ENCODE measurements at regions not wholly inside any gene's neighbourhood (a gene's known extent, or its start where the extent isn't known, plus 50 kb on each side); places are given as distances from the start of the nearest gene placed in this dataset.

- H3K27me3 ChIP-seq (ENCODE audit: control insufficient read depth in 2 of 2, insufficient read depth in 2 of 2, low read length in 2 of 2), result no peaks in the 10 kb centered on the region
- no peak overlapping the region for H3K9ac ChIP-seq (ENCODE audit: low read depth in 1 of 2, low read length in 2 of 2)
- H3K36me3 ChIP-seq (ENCODE audit: control insufficient read depth in 2 of 2, insufficient read depth in 2 of 2, low read length in 2 of 2), result no peaks in the 10 kb centered on the region
- no peaks in the 10 kb centered on the region for H3K9me3 ChIP-seq (ENCODE audit: control insufficient read depth in 2 of 2, low read length in 2 of 2)
- H3K4me1 ChIP-seq (ENCODE audit: control insufficient read depth in 2 of 2, insufficient read depth in 2 of 2, low read length in 2 of 2), result no peaks in the 10 kb centered on the region
- H3K27ac ChIP-seq (ENCODE audit: low read depth in 2 of 2, low read length in 2 of 2), result no peak overlapping the region
- H3K4me3 ChIP-seq (ENCODE audit: low read length in 2 of 2), result no peak overlapping the region
Measured at GRCh38 chr18:24766376-24766775, 305.9 kb downstream of the HRH4 start.

- Histone ChIP-seq H3K9me3 (ENCODE audit: control insufficient read depth in 2 of 2, low read length in 2 of 2) (no peaks in the 10 kb centered on the region), H3K4me1 (ENCODE audit: control insufficient read depth in 2 of 2, insufficient read depth in 2 of 2, low read length in 2 of 2) (no peaks in the 10 kb centered on the region), H3K27me3 (ENCODE audit: control insufficient read depth in 2 of 2, insufficient read depth in 2 of 2, low read length in 2 of 2) (no peaks in the 10 kb centered on the region), H3K27ac (ENCODE audit: low read depth in 2 of 2, low read length in 2 of 2) (no peak overlapping the region), H3K4me3 (ENCODE audit: low read length in 2 of 2) (no peak overlapping the region), H3K36me3 (ENCODE audit: control insufficient read depth in 2 of 2, insufficient read depth in 2 of 2, low read length in 2 of 2) (no peaks in the 10 kb centered on the region), H3K9ac (ENCODE audit: low read depth in 1 of 2, low read length in 2 of 2) (no peak overlapping the region)
Measured at GRCh38 chr18:24770311-24771024, 310.0 kb downstream of the HRH4 start.

- Histone ChIP-seq H3K4me3 (ENCODE audit: low read length in 2 of 2) (no peak overlapping the region), H3K9ac (ENCODE audit: low read depth in 1 of 2, low read length in 2 of 2) (no peak overlapping the region), H3K27me3 (ENCODE audit: control insufficient read depth in 2 of 2, insufficient read depth in 2 of 2, low read length in 2 of 2) (no peaks in the 10 kb centered on the region), H3K4me1 (ENCODE audit: control insufficient read depth in 2 of 2, insufficient read depth in 2 of 2, low read length in 2 of 2) (no peaks in the 10 kb centered on the region), H3K36me3 (ENCODE audit: control insufficient read depth in 2 of 2, insufficient read depth in 2 of 2, low read length in 2 of 2) (no peaks in the 10 kb centered on the region), H3K27ac (ENCODE audit: low read depth in 2 of 2, low read length in 2 of 2) (no peak overlapping the region), H3K9me3 (ENCODE audit: control insufficient read depth in 2 of 2, low read length in 2 of 2) (no peaks in the 10 kb centered on the region)
Measured at GRCh38 chr18:24771300-24771699, 310.9 kb downstream of the HRH4 start.

- Histone ChIP-seq H3K27me3 (ENCODE audit: control insufficient read depth in 2 of 2, insufficient read depth in 2 of 2, low read length in 2 of 2) (no peaks in the 10 kb centered on the region), H3K36me3 (ENCODE audit: control insufficient read depth in 2 of 2, insufficient read depth in 2 of 2, low read length in 2 of 2) (no peaks in the 10 kb centered on the region), H3K9ac (ENCODE audit: low read depth in 1 of 2, low read length in 2 of 2) (no peak overlapping the region), H3K4me1 (ENCODE audit: control insufficient read depth in 2 of 2, insufficient read depth in 2 of 2, low read length in 2 of 2) (no peaks in the 10 kb centered on the region), H3K9me3 (ENCODE audit: control insufficient read depth in 2 of 2, low read length in 2 of 2) (no peaks in the 10 kb centered on the region), H3K27ac (ENCODE audit: low read depth in 2 of 2, low read length in 2 of 2) (no peak overlapping the region), H3K4me3 (ENCODE audit: low read length in 2 of 2) (no peak overlapping the region)
Measured at GRCh38 chr18:24773101-24773500, 312.7 kb downstream of the HRH4 start.

GRCh38 chr18:24776019-24776418, 315.6 kb downstream of the HRH4 start:
- no peaks in the 10 kb centered on the region for H3K36me3 ChIP-seq (ENCODE audit: control insufficient read depth in 2 of 2, insufficient read depth in 2 of 2, low read length in 2 of 2)
- no peak overlapping the region for H3K9ac ChIP-seq (ENCODE audit: low read depth in 1 of 2, low read length in 2 of 2)
- no peaks in the 10 kb centered on the region for H3K27me3 ChIP-seq (ENCODE audit: control insufficient read depth in 2 of 2, insufficient read depth in 2 of 2, low read length in 2 of 2)
- H3K4me1 ChIP-seq (ENCODE audit: control insufficient read depth in 2 of 2, insufficient read depth in 2 of 2, low read length in 2 of 2), result peaks cover 0 to 3% of the 10 kb centered on the region in 2 donors
- no peak overlapping the region for H3K27ac ChIP-seq (ENCODE audit: low read depth in 2 of 2, low read length in 2 of 2)
- no peak overlapping the region for H3K4me3 ChIP-seq (ENCODE audit: low read length in 2 of 2)
- H3K9me3 ChIP-seq (ENCODE audit: control insufficient read depth in 2 of 2, low read length in 2 of 2), result no peaks in the 10 kb centered on the region

- Histone ChIP-seq H3K4me3 (ENCODE audit: low read length in 2 of 2) (no peak overlapping the region), H3K9ac (ENCODE audit: low read depth in 1 of 2, low read length in 2 of 2) (no peak overlapping the region), H3K36me3 (ENCODE audit: control insufficient read depth in 2 of 2, insufficient read depth in 2 of 2, low read length in 2 of 2) (no peaks in the 10 kb centered on the region), H3K9me3 (ENCODE audit: control insufficient read depth in 2 of 2, low read length in 2 of 2) (no peaks in the 10 kb centered on the region), H3K4me1 (ENCODE audit: control insufficient read depth in 2 of 2, insufficient read depth in 2 of 2, low read length in 2 of 2) (peaks cover 0 to 3% of the 10 kb centered on the region in 2 donors), H3K27ac (ENCODE audit: low read depth in 2 of 2, low read length in 2 of 2) (no peak overlapping the region), H3K27me3 (ENCODE audit: control insufficient read depth in 2 of 2, insufficient read depth in 2 of 2, low read length in 2 of 2) (no peaks in the 10 kb centered on the region)
Measured at GRCh38 chr18:24778810-24779418, 318.5 kb downstream of the HRH4 start.

GRCh38 chr18:24782566-24782965, 322.1 kb downstream of the HRH4 start:
- Histone ChIP-seq H3K36me3 (ENCODE audit: control insufficient read depth in 2 of 2, insufficient read depth in 2 of 2, low read length in 2 of 2) (no peaks in the 10 kb centered on the region), H3K9me3 (ENCODE audit: control insufficient read depth in 2 of 2, low read length in 2 of 2) (no peaks in the 10 kb centered on the region), H3K9ac (ENCODE audit: low read depth in 1 of 2, low read length in 2 of 2) (no peak overlapping the region), H3K27me3 (ENCODE audit: control insufficient read depth in 2 of 2, insufficient read depth in 2 of 2, low read length in 2 of 2) (no peaks in the 10 kb centered on the region), H3K4me1 (ENCODE audit: control insufficient read depth in 2 of 2, insufficient read depth in 2 of 2, low read length in 2 of 2) (peaks cover 0 to 3% of the 10 kb centered on the region in 2 donors), H3K4me3 (ENCODE audit: low read length in 2 of 2) (no peak overlapping the region), H3K27ac (ENCODE audit: low read depth in 2 of 2, low read length in 2 of 2) (no peak overlapping the region)

GRCh38 chr18:24785019-24785418, 324.6 kb downstream of the HRH4 start:
- Histone ChIP-seq H3K36me3 (ENCODE audit: control insufficient read depth in 2 of 2, insufficient read depth in 2 of 2, low read length in 2 of 2) (no peaks in the 10 kb centered on the region), H3K9ac (ENCODE audit: low read depth in 1 of 2, low read length in 2 of 2) (no peak overlapping the region), H3K27ac (ENCODE audit: low read depth in 2 of 2, low read length in 2 of 2) (no peak overlapping the region), H3K9me3 (ENCODE audit: control insufficient read depth in 2 of 2, low read length in 2 of 2) (no peaks in the 10 kb centered on the region), H3K4me3 (ENCODE audit: low read length in 2 of 2) (no peak overlapping the region), H3K27me3 (ENCODE audit: control insufficient read depth in 2 of 2, insufficient read depth in 2 of 2, low read length in 2 of 2) (no peaks in the 10 kb centered on the region), H3K4me1 (ENCODE audit: control insufficient read depth in 2 of 2, insufficient read depth in 2 of 2, low read length in 2 of 2) (no peaks in the 10 kb centered on the region)

GRCh38 chr18:24786027-24786426, 325.6 kb downstream of the HRH4 start:
- no peak overlapping the region for H3K4me3 ChIP-seq (ENCODE audit: low read length in 2 of 2)

GRCh38 chr18:24790347-24790746, 329.9 kb downstream of the HRH4 start:
- peaks cover 0 to 5% of the 10 kb centered on the region in 2 donors for H3K4me1 ChIP-seq (ENCODE audit: control insufficient read depth in 2 of 2, insufficient read depth in 2 of 2, low read length in 2 of 2)
- no peak overlapping the region for H3K4me3 ChIP-seq (ENCODE audit: low read length in 2 of 2)
- no peak overlapping the region for H3K9ac ChIP-seq (ENCODE audit: low read depth in 1 of 2, low read length in 2 of 2)
- no peaks in the 10 kb centered on the region for H3K27me3 ChIP-seq (ENCODE audit: control insufficient read depth in 2 of 2, insufficient read depth in 2 of 2, low read length in 2 of 2)
- no peaks in the 10 kb centered on the region for H3K36me3 ChIP-seq (ENCODE audit: control insufficient read depth in 2 of 2, insufficient read depth in 2 of 2, low read length in 2 of 2)
- H3K9me3 ChIP-seq (ENCODE audit: control insufficient read depth in 2 of 2, low read length in 2 of 2), result no peaks in the 10 kb centered on the region
- H3K27ac ChIP-seq (ENCODE audit: low read depth in 2 of 2, low read length in 2 of 2), result no peak overlapping the region

More at GRCh38 chr18:24786027-24786426, 325.6 kb downstream of the HRH4 start:
- no peak overlapping the region for H3K27ac ChIP-seq (ENCODE audit: low read depth in 2 of 2, low read length in 2 of 2)
- no peaks in the 10 kb centered on the region for H3K27me3 ChIP-seq (ENCODE audit: control insufficient read depth in 2 of 2, insufficient read depth in 2 of 2, low read length in 2 of 2)
- H3K9me3 ChIP-seq (ENCODE audit: control insufficient read depth in 2 of 2, low read length in 2 of 2), result no peaks in the 10 kb centered on the region
- no peaks in the 10 kb centered on the region for H3K4me1 ChIP-seq (ENCODE audit: control insufficient read depth in 2 of 2, insufficient read depth in 2 of 2, low read length in 2 of 2)
- no peak overlapping the region for H3K9ac ChIP-seq (ENCODE audit: low read depth in 1 of 2, low read length in 2 of 2)
- H3K36me3 ChIP-seq (ENCODE audit: control insufficient read depth in 2 of 2, insufficient read depth in 2 of 2, low read length in 2 of 2), result no peaks in the 10 kb centered on the region
